ENCODE measurements at regions not wholly inside any gene's neighbourhood (a gene's known extent, or its start where the extent isn't known, plus 50 kb on each side); places are given as distances from the start of the nearest gene placed in this dataset.

- Histone ChIP-seq H3K36me3 (no peaks in the 10 kb centered on the region), H3K9me3 (no peaks in the 10 kb centered on the region), H3K4me1 (no peaks in the 10 kb centered on the region), H3K27ac (no peak overlapping the region), H3K4me3 (no peak overlapping the region), H3K27me3 (no peaks in the 10 kb centered on the region)
- no peak for DNase-seq (ENCODE audit: low spot score in 2 of 2)
- intact Hi-C loops (cut with DNase I): no loop called here
- no peak for TF ChIP-seq CTCF (IDR thresholded peaks at IDR 0.05)
These were observed 343.8 kb upstream of the EPHA4 start for GRCh38 chr2:221915926-221916325.

GRCh38 chr2:221914334-221914880, 342.3 kb upstream of the EPHA4 start:
- intact Hi-C loops (cut with DNase I): no loop called here
- H3K27me3 ChIP-seq: no peaks in the 10 kb centered on the region
- TF ChIP-seq CTCF (IDR thresholded peaks at IDR 0.05): no peak
- no peaks in the 10 kb centered on the region for H3K4me1 ChIP-seq
- H3K27ac ChIP-seq: no peak overlapping the region
- no peak for DNase-seq (ENCODE audit: low spot score in 2 of 2)
- H3K4me3 ChIP-seq: no peak overlapping the region
- H3K36me3 ChIP-seq: no peaks in the 10 kb centered on the region
- no peaks in the 10 kb centered on the region for H3K9me3 ChIP-seq

GRCh38 chr2:221911890-221912289, 339.8 kb upstream of the EPHA4 start:
- no peak overlapping the region for H3K27ac ChIP-seq
- no peak for DNase-seq (ENCODE audit: low spot score in 2 of 2)
- H3K36me3 ChIP-seq: no peaks in the 10 kb centered on the region
- TF ChIP-seq CTCF (IDR thresholded peaks at IDR 0.05): no peak
- no peak overlapping the region for H3K4me3 ChIP-seq
- intact Hi-C loops (cut with DNase I): no loop called here
- no peaks in the 10 kb centered on the region for H3K4me1 ChIP-seq
- H3K27me3 ChIP-seq: no peaks in the 10 kb centered on the region
- no peaks in the 10 kb centered on the region for H3K9me3 ChIP-seq

GRCh38 chr2:221911321-221911720, 339.2 kb upstream of the EPHA4 start:
- no peak for TF ChIP-seq CTCF (IDR thresholded peaks at IDR 0.05)
- H3K36me3 ChIP-seq: no peaks in the 10 kb centered on the region
- no peaks in the 10 kb centered on the region for H3K4me1 ChIP-seq
- intact Hi-C loops (cut with DNase I): no loop called here
- no peak overlapping the region for H3K4me3 ChIP-seq
- H3K27me3 ChIP-seq: no peaks in the 10 kb centered on the region
- no peak for DNase-seq (ENCODE audit: low spot score in 2 of 2)
- H3K9me3 ChIP-seq: no peaks in the 10 kb centered on the region
- H3K27ac ChIP-seq: no peak overlapping the region

- no peak for DNase-seq (ENCODE audit: low spot score in 2 of 2)
- no peaks in the 10 kb centered on the region for H3K4me1 ChIP-seq
These were observed 336.4 kb upstream of the EPHA4 start for GRCh38 chr2:221908518-221908917.

More at GRCh38 chr2:221908518-221908917, 336.4 kb upstream of the EPHA4 start:
- Histone ChIP-seq H3K36me3 (no peaks in the 10 kb centered on the region), H3K27me3 (no peaks in the 10 kb centered on the region), H3K4me3 (no peak overlapping the region), H3K9me3 (no peaks in the 10 kb centered on the region), H3K27ac (no peak overlapping the region)
- TF ChIP-seq CTCF (IDR thresholded peaks at IDR 0.05): no peak
- intact Hi-C loops (cut with DNase I): no loop called here

All from ascending aorta (tissue), 2 donors.